SK-N-SH (cell line): ENCODE measurements at regions not wholly inside any gene's neighbourhood (a gene's known extent, or its start where the extent isn't known, plus 50 kb on each side); places are given as distances from the start of the nearest gene placed in this dataset.

Experiments
- CTCF ChIA-PET: fragments of 300-600, 350-600 bp; formaldehyde crosslinking; extraction: SDS; loops from one replicate; lab custom pipeline; 2021; lab: Yijun Ruan, JAX
- POLR2A ChIA-PET: fragments of 350-600 bp; sonication (Branson Sonifier 250); formaldehyde crosslinking; extraction: SDS; loops from one replicate; lab custom pipeline; 2020; ENCODE audit warnings: antibody characterized with exemption, inconsistent platforms; lab: Yijun Ruan, JAX
- DNase-seq: peaks from one replicate; pipeline ENCODE4 v3.0.0; 2012
- H2AFZ ChIP-seq: fragments of 200-600 bp; sonication (generic); 2 replicates; pipeline ENCODE4 v1.8.1; 2016; ENCODE audit warnings: antibody characterized with exemption, mild to moderate bottlenecking, low read depth
- H3F3A ChIP-seq: fragments of 200-600 bp; sonication (generic); replicated peaks from 2 replicates; pipeline ENCODE3; 2016; ENCODE audit warnings: antibody characterized with exemption, mild to moderate bottlenecking; ENCODE audit not compliant: insufficient read depth
- H3K27ac ChIP-seq, 2 experiments: fragments of 200-500 bp in 1 of 2; fragments of 200-600 bp in 1 of 2; sonication (Bioruptor generic) in 1 of 2; sonication (generic), shearing (Covaris generic) in 1 of 2; 2 replicates each; pipeline versions ENCODE4 v1.5.1 to v1.6.1; 2014 to 2016; ENCODE audit warnings: low read depth in 2 of 2, inconsistent platforms in 1 of 2, low read length in 1 of 2, mild to moderate bottlenecking in 1 of 2, mixed read lengths in 1 of 2
- H3K27me3 ChIP-seq: fragments of 200-600 bp; sonication (generic), shearing (Covaris generic); 2 replicates; pipeline ENCODE4 v1.6.1; 2016; ENCODE audit warnings: mixed run types; ENCODE audit not compliant: insufficient read depth
- H3K36me3 ChIP-seq, 2 experiments: fragments of 200-500 bp in 1 of 2; fragments of 200-600 bp in 1 of 2; sonication (Bioruptor generic) in 1 of 2; sonication (generic) in 1 of 2; replicated peaks in 1 of 2; 2 replicates each; pipeline versions ENCODE3 to v1.5.1; 2014 to 2016; ENCODE audit warnings: low read length in 1 of 2, mild to moderate bottlenecking in 1 of 2; ENCODE audit not compliant: insufficient read depth in 2 of 2, control insufficient read depth in 1 of 2
- H3K4me1 ChIP-seq, 2 experiments: fragments of 200-500 bp in 1 of 2; fragments of 200-600 bp in 1 of 2; sonication (Bioruptor generic) in 1 of 2; sonication (generic), shearing (Covaris generic) in 1 of 2; 2 replicates each; pipeline versions ENCODE4 v1.5.1 to v1.6.1; 2014 to 2016; ENCODE audit warnings: low read depth in 1 of 2, low read length in 1 of 2, mixed run types in 1 of 2; ENCODE audit not compliant: insufficient read depth in 2 of 2, control insufficient read depth in 1 of 2
- H3K4me2 ChIP-seq: fragments of 200-600 bp; sonication (generic), shearing (Covaris generic); 2 replicates; pipeline ENCODE4 v1.6.1; 2017; ENCODE audit warnings: mixed run types
- H3K4me3 ChIP-seq, 2 experiments: fragments of 200-500 bp in 1 of 2; fragments of 200-600 bp in 1 of 2; sonication (Bioruptor generic) in 1 of 2; sonication (generic), shearing (Covaris generic) in 1 of 2; 2 replicates each; pipeline versions ENCODE4 v1.5.1 to v1.8.1; 2014 to 2016; ENCODE audit warnings: low read depth in 2 of 2, inconsistent platforms in 1 of 2, low read length in 1 of 2, mild to moderate bottlenecking in 1 of 2, mixed read lengths in 1 of 2, moderate library complexity in 1 of 2
- H3K79me2 ChIP-seq: fragments of 200-600 bp; sonication (generic); 2 replicates; pipeline ENCODE4 v1.8.1; 2017; ENCODE audit warnings: mild to moderate bottlenecking; ENCODE audit not compliant: insufficient read depth
- H3K9ac ChIP-seq: fragments of 200-600 bp; sonication (generic); 2 replicates; pipeline ENCODE4 v1.6.1; 2017; ENCODE audit warnings: mixed run types
- H3K9me2 ChIP-seq: fragments of 200-600 bp; sonication (generic); 2 replicates; pipeline ENCODE4 v1.6.1; 2017; ENCODE audit warnings: mixed run types
- H3K9me3 ChIP-seq: fragments of 200-600 bp; sonication (generic); 2 replicates; pipeline ENCODE4 v1.6.1; 2017; ENCODE audit warnings: mixed run types, mild to moderate bottlenecking, moderate library complexity
- H4K20me1 ChIP-seq: fragments of 200-600 bp; sonication (generic); 2 replicates; pipeline ENCODE4 v1.6.1; 2017; ENCODE audit warnings: mild to moderate bottlenecking, mixed run types; ENCODE audit not compliant: insufficient read depth
- EP300 ChIP-seq, 2 experiments: IDR thresholded peaks; 2 replicates each; pipeline versions ENCODE4 v1.4.0 to v1.6.1; 2012; ENCODE audit warnings: borderline replicate concordance in 1 of 2, low read depth in 1 of 2, low read length in 1 of 2
- FOXM1 ChIP-seq: IDR thresholded peaks from 2 replicates; pipeline ENCODE4 v1.4.0; 2012; ENCODE audit warnings: low read depth, mild to moderate bottlenecking
- GABPA ChIP-seq: IDR thresholded peaks from 2 replicates; pipeline ENCODE4 v1.4.0; 2012; ENCODE audit warnings: low read depth, mild to moderate bottlenecking
- IRF3 ChIP-seq: fragments of 150-350 bp; IDR thresholded peaks from 2 replicates; pipeline ENCODE4 v1.6.1; 2016; ENCODE audit warnings: mild to moderate bottlenecking, low read depth, low read length
- JUND ChIP-seq: IDR thresholded peaks from 2 replicates; pipeline ENCODE4 v1.4.0; 2012
- NFIC ChIP-seq: IDR thresholded peaks from 2 replicates; pipeline ENCODE4 v1.4.0; 2012; ENCODE audit warnings: borderline replicate concordance
- PBX3 ChIP-seq: IDR thresholded peaks from 2 replicates; pipeline ENCODE4; 2012
- REST ChIP-seq: IDR thresholded peaks from 2 replicates; pipeline ENCODE4 v1.6.1; 2012; ENCODE audit warnings: mild to moderate bottlenecking, low read depth, low read length, moderate library complexity
- RXRA ChIP-seq: IDR thresholded peaks from 2 replicates; pipeline ENCODE4 v1.4.0; 2012; ENCODE audit warnings: low read depth, mild to moderate bottlenecking, borderline replicate concordance
- SIN3A ChIP-seq: IDR thresholded peaks from 2 replicates; pipeline ENCODE4 v1.6.1; 2012; ENCODE audit warnings: low read depth, mild to moderate bottlenecking, low read length, moderate library complexity, borderline replicate concordance
- TEAD4 ChIP-seq: IDR thresholded peaks from 2 replicates; pipeline ENCODE4 v1.4.0; 2012; ENCODE audit warnings: mild to moderate bottlenecking, borderline replicate concordance; ENCODE audit not compliant: insufficient read depth
- USF1 ChIP-seq: IDR thresholded peaks from 2 replicates; pipeline ENCODE4 v1.4.0; 2012; ENCODE audit warnings: low read depth, borderline replicate concordance
- WGBS: methylation state at CpG from one replicate; pipeline ENCODE4 v1.1.6; 2017; ENCODE audit warnings: low lambda C conversion rate; 5-methylcytosine and 5-hydroxymethylcytosine counted together

GRCh38 chr6:126826166-126826714 is 292.2 kb upstream of the RSPO3 start:
- DNase-seq: no peak

GRCh38 chr6:126831461-126831860 is 287.0 kb upstream of the RSPO3 start:
- H3K27ac ChIP-seq: no peak overlapping the region
- TF ChIP-seq TEAD4 (no peak), FOXM1 (no peak), IRF3 (no peak), SIN3A (no peak)
- no peak for DNase-seq
- no peak overlapping the region for H2AFZ ChIP-seq
- no peaks in the 10 kb centered on the region for H3K27me3 ChIP-seq
- WGBS: 38% methylated on average over 5 of the region's 5 CpGs
- H3K4me2 ChIP-seq: no peak overlapping the region
- ChIA-PET POLR2A (no interaction called here), CTCF (interaction anchor here (1.3 kb wide), 1 partner anchor 27 kb away, joined by 4 read pairs; no protein-coding TSS in a partner anchor)
- no peaks in the 10 kb centered on the region for H3K79me2 ChIP-seq
- no peaks in the 10 kb centered on the region for H3K9me2 ChIP-seq
- no peaks in the 10 kb centered on the region for H3K36me3 ChIP-seq
- H3K9me3 ChIP-seq: no peaks in the 10 kb centered on the region
- H3K4me3 ChIP-seq: no peak overlapping the region
- no peaks in the 10 kb centered on the region for H4K20me1 ChIP-seq
- H3K4me1 ChIP-seq: no peaks in the 10 kb centered on the region
- no peaks in the 10 kb centered on the region for H3F3A ChIP-seq
- no peak overlapping the region for H3K9ac ChIP-seq

More at GRCh38 chr6:126826166-126826714, 292.2 kb upstream of the RSPO3 start:
- Histone ChIP-seq H3K79me2 (no peaks in the 10 kb centered on the region), H4K20me1 (no peaks in the 10 kb centered on the region), H2AFZ (no peak overlapping the region), H3K27ac (no peak overlapping the region), H3K27me3 (no peaks in the 10 kb centered on the region), H3K36me3 (no peaks in the 10 kb centered on the region), H3K4me2 (no peak overlapping the region), H3F3A (no peaks in the 10 kb centered on the region), H3K9me2 (no peaks in the 10 kb centered on the region), H3K9ac (no peak overlapping the region), H3K4me3 (no peak overlapping the region), H3K9me3 (no peaks in the 10 kb centered on the region), H3K4me1 (no peaks in the 10 kb centered on the region)
- ChIA-PET CTCF (no interaction called here), POLR2A (no interaction called here)
- TF ChIP-seq IRF3 (no peak), EP300 (IDR thresholded peaks at IDR 0.05; ENCODE audit: borderline replicate concordance in 1 of 2, low read depth in 1 of 2, low read length in 1 of 2) (no peak), RXRA (no peak), JUND (no peak)
- WGBS: 8% methylated on average over 1 of the region's 1 CpG

- H3K4me2 ChIP-seq: no peak overlapping the region
- H3K4me1 ChIP-seq: no peaks in the 10 kb centered on the region
- no peak overlapping the region for H3K9ac ChIP-seq
- no peak overlapping the region for H3K27ac ChIP-seq
- H3K4me3 ChIP-seq: no peak overlapping the region
- CTCF ChIA-PET: no interaction called here
- H3K36me3 ChIP-seq: no peaks in the 10 kb centered on the region
- H3K79me2 ChIP-seq: no peaks in the 10 kb centered on the region
- no peaks in the 10 kb centered on the region for H3K27me3 ChIP-seq
- no peaks in the 10 kb centered on the region for H4K20me1 ChIP-seq
- no peaks in the 10 kb centered on the region for H3F3A ChIP-seq
- H2AFZ ChIP-seq: no peak overlapping the region
- WGBS: 3% methylated on average over 1 of the region's 1 CpG
- POLR2A ChIA-PET: no interaction called here
- no peaks in the 10 kb centered on the region for H3K9me2 ChIP-seq
- no peaks in the 10 kb centered on the region for H3K9me3 ChIP-seq
- DNase-seq: no peak
- no peak for TF ChIP-seq JUND
- TF ChIP-seq USF1: no peak
- no peak for TF ChIP-seq REST
- TF ChIP-seq PBX3: no peak
- TF ChIP-seq GABPA: no peak
- no peak for TF ChIP-seq NFIC
These were observed 275.7 kb upstream of the RSPO3 start for GRCh38 chr6:126842769-126843168.
